Endodermal cell (in vitro differentiated cells): ENCODE measurements at regions not wholly inside any gene's neighbourhood (a gene's known extent, or its start where the extent isn't known, plus 50 kb on each side); places are given as distances from the start of the nearest gene placed in this dataset.

Source experiments
- DNase-seq: peaks from one replicate; pipeline ENCODE4 v3.0.0-alpha.2; 2017
- H3K27ac ChIP-seq: 2 replicates; pipeline ENCODE4 v1.5.1; 2013; ENCODE audit warnings: mild to moderate bottlenecking, low read depth, low read length, moderate library complexity
- H3K27me3 ChIP-seq: 2 replicates; pipeline ENCODE4 v1.6.1; 2013; ENCODE audit warnings: mild to moderate bottlenecking, low read length, moderate library complexity; ENCODE audit not compliant: insufficient read depth, control insufficient read depth, poor library complexity, severe bottlenecking
- H3K36me3 ChIP-seq: 2 replicates; pipeline ENCODE4 v1.7.0; 2013; ENCODE audit warnings: mild to moderate bottlenecking, low read length, moderate library complexity; ENCODE audit not compliant: control insufficient read depth, insufficient read depth
- H3K4me1 ChIP-seq: one replicate; pipeline ENCODE4 v1.7.0; 2013; ENCODE audit warnings: low read length; ENCODE audit not compliant: control insufficient read depth, insufficient read depth
- H3K4me3 ChIP-seq: 2 replicates; pipeline ENCODE4 v1.5.1; 2013; ENCODE audit warnings: mild to moderate bottlenecking, low read length, moderate library complexity
- H3K9ac ChIP-seq: 2 replicates; pipeline ENCODE4 v1.6.1; 2013; ENCODE audit warnings: mild to moderate bottlenecking, low read length, moderate library complexity; ENCODE audit not compliant: poor library complexity, severe bottlenecking; ENCODE audit errors: extremely low read depth
- H3K9me3 ChIP-seq: 2 replicates; pipeline ENCODE4 v1.6.1; 2013; ENCODE audit warnings: mild to moderate bottlenecking, low read length, moderate library complexity; ENCODE audit not compliant: control insufficient read depth
- H3K27ac Mint-ChIP-seq: 2 replicates; pipeline ENCODE4 v1.8.0; 2020; ENCODE audit warnings: mixed read lengths
- H3K27me3 Mint-ChIP-seq: 2 replicates; pipeline ENCODE4 v1.8.0; 2021; ENCODE audit warnings: mild to moderate bottlenecking, mixed read lengths; ENCODE audit not compliant: insufficient read depth
- H3K36me3 Mint-ChIP-seq: 2 replicates; pipeline ENCODE4 v1.8.0; 2020; ENCODE audit warnings: low read depth, mixed read lengths
- H3K4me1 Mint-ChIP-seq: 2 replicates; pipeline ENCODE4 v1.8.0; 2020; ENCODE audit warnings: mixed read lengths
- H3K4me3 Mint-ChIP-seq: 2 replicates; pipeline ENCODE4 v1.8.0; 2020; ENCODE audit warnings: mild to moderate bottlenecking, moderate library complexity, mixed read lengths
- H3K9me3 Mint-ChIP-seq: 2 replicates; pipeline ENCODE4 v1.8.0; 2020; ENCODE audit warnings: mild to moderate bottlenecking, mixed read lengths
- CTCF ChIP-seq: fragments of 200-600 bp; sonication (generic); conservative IDR thresholded peaks from 2 replicates; pipeline ENCODE4 v1.5.0; 2021; ENCODE audit warnings: antibody characterized with exemption, mild to moderate bottlenecking
- WGBS, 2 experiments: methylation state at CpG; one replicate each; pipeline versions ENCODE4 v1.1.5 to v1.1.7; 2013; ENCODE audit warnings: missing lambda C conversion rate in 2 of 2, mixed read lengths in 1 of 2; ENCODE audit not compliant: insufficient coverage in 1 of 2, insufficient read length in 1 of 2; 5-methylcytosine and 5-hydroxymethylcytosine counted together

- Histone ChIP-seq H3K27ac (no peak overlapping the region), H3K27me3 (no peaks in the 10 kb centered on the region), H3K36me3 (no peaks in the 10 kb centered on the region), H3K4me1 (peaks cover 5% of the 10 kb centered on the region), H3K9me3 (no peaks in the 10 kb centered on the region), H3K9ac (no peak overlapping the region), H3K4me3 (no peak overlapping the region)
- Mint-ChIP-seq H3K9me3 (peaks cover 4% of the 10 kb centered on the region), H3K36me3 (no peaks in the 10 kb centered on the region), H3K27ac (no peak overlapping the region), H3K27me3 (no peaks in the 10 kb centered on the region), H3K4me3 (no peak overlapping the region), H3K4me1 (peaks cover 14% of the 10 kb centered on the region)
- no peak for TF ChIP-seq CTCF
- no peak for DNase-seq
- 83 to 91% methylated on average over 3 of the region's 3 CpGs for WGBS, 2 experiments
Observed at GRCh38 chr6:126867641-126868040, 250.8 kb upstream of the RSPO3 start.

- Histone ChIP-seq H3K9ac (no peak overlapping the region), H3K27ac (no peak overlapping the region), H3K4me1 (peaks cover 5% of the 10 kb centered on the region), H3K9me3 (no peaks in the 10 kb centered on the region), H3K36me3 (no peaks in the 10 kb centered on the region), H3K4me3 (no peak overlapping the region), H3K27me3 (no peaks in the 10 kb centered on the region)
- no peak for DNase-seq
- Mint-ChIP-seq H3K4me1 (peaks cover 14% of the 10 kb centered on the region), H3K9me3 (no peaks in the 10 kb centered on the region), H3K27me3 (no peaks in the 10 kb centered on the region), H3K27ac (no peak overlapping the region), H3K36me3 (no peaks in the 10 kb centered on the region), H3K4me3 (no peak overlapping the region)
- TF ChIP-seq CTCF: no peak
Observed at GRCh38 chr6:126873351-126873750, 245.1 kb upstream of the RSPO3 start.

GRCh38 chr6:126873791-126874190, 244.7 kb upstream of the RSPO3 start:
- Mint-ChIP-seq H3K4me3 (no peak overlapping the region), H3K9me3 (no peaks in the 10 kb centered on the region), H3K36me3 (no peaks in the 10 kb centered on the region), H3K27me3 (no peaks in the 10 kb centered on the region), H3K27ac (no peak overlapping the region), H3K4me1 (peaks cover 14% of the 10 kb centered on the region)
- Histone ChIP-seq H3K27me3 (no peaks in the 10 kb centered on the region), H3K4me3 (no peak overlapping the region), H3K9me3 (no peaks in the 10 kb centered on the region), H3K27ac (no peak overlapping the region), H3K36me3 (no peaks in the 10 kb centered on the region), H3K4me1 (peaks cover 5% of the 10 kb centered on the region), H3K9ac (no peak overlapping the region)
- 100% methylated on average over 1 of the region's 1 CpG; no CpG with 5 or more reads in 1 of the 2 experiments for WGBS, 2 experiments
- DNase-seq: no peak
- no peak for TF ChIP-seq CTCF
